WTC11 (cell line): ENCODE measurements at regions not wholly inside any gene's neighbourhood (a gene's known extent, or its start where the extent isn't known, plus 50 kb on each side); places are given as distances from the start of the nearest gene placed in this dataset.

Source experiments
- ATAC-seq: fragments of 200-7000 bp; cut with Tn5 transposase; 2 replicates; pipeline ENCODE4 v1.10.0; 2021; ENCODE audit warnings: mild to moderate bottlenecking, moderate library complexity
- CTCF ChIA-PET: fragments of 300-600 bp; sonication (Branson Sonifier 250); formaldehyde crosslinking; loops from one replicate; lab custom pipeline; 2021; ENCODE audit warnings: antibody characterized with exemption; lab: Charles Lee
- POLR2A ChIA-PET: fragments of 350-600 bp; sonication (Branson Sonifier 250); formaldehyde crosslinking; loops from one replicate; lab custom pipeline; 2021; ENCODE audit warnings: antibody characterized with exemption; lab: Charles Lee
- DNase-seq: peaks from one replicate; pipeline ENCODE4 v3.0.0; 2021; ENCODE audit warnings: low spot score
- H3K27ac Mint-ChIP-seq: 2 replicates; pipeline ENCODE4 v1.8.0; 2021; ENCODE audit warnings: mixed read lengths
- H3K27me3 Mint-ChIP-seq: 2 replicates; pipeline ENCODE4 v1.8.0; 2021; ENCODE audit warnings: low read depth, mild to moderate bottlenecking, moderate library complexity, mixed read lengths
- H3K36me3 Mint-ChIP-seq: 2 replicates; pipeline ENCODE4 v1.8.0; 2021; ENCODE audit warnings: mixed read lengths
- H3K4me1 Mint-ChIP-seq: 2 replicates; pipeline ENCODE4 v1.8.0; 2022; ENCODE audit warnings: mixed read lengths
- H3K4me3 Mint-ChIP-seq: 2 replicates; pipeline ENCODE4 v1.8.0; 2021; ENCODE audit warnings: mild to moderate bottlenecking, moderate library complexity, mixed read lengths
- H3K9me3 Mint-ChIP-seq: 2 replicates; pipeline ENCODE4 v1.8.0; 2021; ENCODE audit warnings: mixed read lengths
- CREB1 ChIP-seq: sonication (generic); formaldehyde crosslinking; IDR thresholded peaks from 2 replicates; pipeline ENCODE4 v1.8.0; 2023; ENCODE audit warnings: mild to moderate bottlenecking, missing genetic modification reagents
- GTF2I ChIP-seq: fragments of 250-450 bp; sonication (Bioruptor Pico); conservative IDR thresholded peaks from 2 replicates; pipeline ENCODE4 v1.4.0; 2021; ENCODE audit warnings: mild to moderate bottlenecking
- MYBL2 ChIP-seq: sonication (generic); formaldehyde crosslinking; IDR thresholded peaks from 2 replicates; pipeline ENCODE4 v1.8.1; 2023; ENCODE audit warnings: mild to moderate bottlenecking, moderate library complexity, missing genetic modification reagents
- NFYB ChIP-seq: sonication (generic); formaldehyde crosslinking; conservative IDR thresholded peaks from 2 replicates; pipeline ENCODE4 v1.8.0; 2022; ENCODE audit warnings: low read depth, missing genetic modification reagents
- PRRX2 ChIP-seq: fragments of 250-450 bp; sonication (Bioruptor Pico); IDR thresholded peaks from 2 replicates; pipeline ENCODE4 v1.8.0; 2021; ENCODE audit warnings: mild to moderate bottlenecking
- SMAD3 ChIP-seq: sonication (generic); formaldehyde crosslinking; IDR thresholded peaks from 2 replicates; pipeline ENCODE4 v1.8.0; 2022; ENCODE audit warnings: missing genetic modification reagents, mild to moderate bottlenecking, borderline replicate concordance
- SP1 ChIP-seq: sonication (generic); formaldehyde crosslinking; conservative IDR thresholded peaks from 2 replicates; pipeline ENCODE4 v1.8.1; 2022; ENCODE audit warnings: missing genetic modification reagents
- TP53 ChIP-seq: sonication (generic); formaldehyde crosslinking; IDR thresholded peaks from 2 replicates; pipeline ENCODE4 v1.8.1; 2023; ENCODE audit warnings: mild to moderate bottlenecking, missing genetic modification reagents
- ZNF232 ChIP-seq: sonication (generic); formaldehyde crosslinking; IDR thresholded peaks from 2 replicates; pipeline ENCODE4 v1.8.0; 2022; ENCODE audit warnings: mild to moderate bottlenecking, missing genetic modification reagents
- ZNF317 ChIP-seq: sonication (generic); formaldehyde crosslinking; IDR thresholded peaks from 2 replicates; pipeline ENCODE4 v1.8.1; 2023; ENCODE audit warnings: low read depth, mild to moderate bottlenecking, moderate library complexity, missing genetic modification reagents, borderline replicate concordance
- ZNF423 ChIP-seq: fragments of 250-450 bp; sonication (Bioruptor Pico); IDR thresholded peaks from 2 replicates; pipeline ENCODE4 v2.1.2; 2022; ENCODE audit warnings: mild to moderate bottlenecking, moderate library complexity
- TF ChIP-seq, protein P1 (sequence below): sonication (generic); formaldehyde crosslinking; IDR thresholded peaks from 2 replicates; pipeline ENCODE4 v1.8.1; 2022; ENCODE audit warnings: low read depth, mild to moderate bottlenecking, moderate library complexity, missing genetic modification reagents, borderline replicate concordance
- TF ChIP-seq, protein P2 (sequence below): sonication (generic); formaldehyde crosslinking; IDR thresholded peaks from 2 replicates; pipeline ENCODE4 v1.8.0; 2022; ENCODE audit warnings: mild to moderate bottlenecking, missing genetic modification reagents
- TF ChIP-seq, protein P3 (sequence below): sonication (generic); formaldehyde crosslinking; IDR thresholded peaks from 2 replicates; pipeline ENCODE4 v1.8.0; 2022; ENCODE audit warnings: mild to moderate bottlenecking, missing genetic modification reagents
- TF ChIP-seq, protein P4 (sequence below): sonication (generic); formaldehyde crosslinking; IDR thresholded peaks from 2 replicates; pipeline ENCODE4 v1.8.1; 2023; ENCODE audit warnings: mild to moderate bottlenecking, missing genetic modification reagents, moderate library complexity
- TF ChIP-seq, protein P5 (sequence below): fragments of 200-600 bp; IDR thresholded peaks from 2 replicates; pipeline ENCODE4 v1.8.0; 2022; ENCODE audit warnings: antibody characterized with exemption
- TF ChIP-seq, protein P6 (sequence below): sonication (generic); formaldehyde crosslinking; conservative IDR thresholded peaks from 2 replicates; pipeline ENCODE4 v1.8.1; 2022; ENCODE audit warnings: mild to moderate bottlenecking, missing genetic modification reagents
- TF ChIP-seq, protein P7 (sequence below): sonication (generic); formaldehyde crosslinking; IDR thresholded peaks from 2 replicates; pipeline ENCODE4 v1.8.1; 2023; ENCODE audit warnings: mild to moderate bottlenecking, moderate library complexity, missing genetic modification reagents
- TF ChIP-seq, protein P8 (sequence below): fragments of 250-450 bp; sonication (Bioruptor Pico); IDR thresholded peaks from 2 replicates; pipeline ENCODE4 v1.9.0; 2021; ENCODE audit warnings: mild to moderate bottlenecking
- TF ChIP-seq, protein P9 (sequence below): fragments of 250-450 bp; sonication (Bioruptor Pico); IDR thresholded peaks from 2 replicates; pipeline ENCODE4 v1.9.0; 2021; ENCODE audit warnings: moderate library complexity, mild to moderate bottlenecking, inconsistent platforms, borderline replicate concordance
- TF ChIP-seq, protein P10 (sequence below): sonication (generic); formaldehyde crosslinking; IDR thresholded peaks from 2 replicates; pipeline ENCODE4 v1.8.0; 2022; ENCODE audit warnings: mild to moderate bottlenecking, missing genetic modification reagents
- TF ChIP-seq, protein P11 (sequence below): sonication (generic); formaldehyde crosslinking; IDR thresholded peaks from 2 replicates; pipeline ENCODE4 v1.8.1; 2022; ENCODE audit warnings: missing genetic modification reagents, borderline replicate concordance

DNA sequence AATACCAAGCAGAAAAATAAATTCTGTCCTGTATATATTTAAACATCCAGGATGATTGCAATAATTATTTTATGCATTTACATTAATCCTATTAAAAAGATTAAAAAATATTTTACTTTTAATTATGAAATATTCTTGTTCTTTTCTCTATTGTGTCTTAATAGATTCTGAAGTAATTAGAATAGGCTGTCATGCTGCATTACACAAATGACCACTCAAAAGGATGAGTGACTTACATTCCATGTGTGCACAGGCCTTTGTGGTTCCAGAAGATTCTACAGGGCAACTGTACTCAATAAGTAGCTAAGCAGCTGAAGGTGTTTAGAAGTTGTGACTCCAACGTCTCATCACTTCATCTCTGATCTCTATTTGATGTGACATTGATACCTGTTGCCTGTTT is 745.9 kb upstream of the CCDC179 start (continued):
- TF ChIP-seq, protein P1, sequence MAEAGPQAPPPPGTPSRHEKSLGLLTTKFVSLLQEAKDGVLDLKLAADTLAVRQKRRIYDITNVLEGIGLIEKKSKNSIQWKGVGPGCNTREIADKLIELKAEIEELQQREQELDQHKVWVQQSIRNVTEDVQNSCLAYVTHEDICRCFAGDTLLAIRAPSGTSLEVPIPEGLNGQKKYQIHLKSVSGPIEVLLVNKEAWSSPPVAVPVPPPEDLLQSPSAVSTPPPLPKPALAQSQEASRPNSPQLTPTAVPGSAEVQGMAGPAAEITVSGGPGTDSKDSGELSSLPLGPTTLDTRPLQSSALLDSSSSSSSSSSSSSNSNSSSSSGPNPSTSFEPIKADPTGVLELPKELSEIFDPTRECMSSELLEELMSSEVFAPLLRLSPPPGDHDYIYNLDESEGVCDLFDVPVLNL (CRISPR knock-in tag), result no peak
- TF ChIP-seq, protein P2, sequence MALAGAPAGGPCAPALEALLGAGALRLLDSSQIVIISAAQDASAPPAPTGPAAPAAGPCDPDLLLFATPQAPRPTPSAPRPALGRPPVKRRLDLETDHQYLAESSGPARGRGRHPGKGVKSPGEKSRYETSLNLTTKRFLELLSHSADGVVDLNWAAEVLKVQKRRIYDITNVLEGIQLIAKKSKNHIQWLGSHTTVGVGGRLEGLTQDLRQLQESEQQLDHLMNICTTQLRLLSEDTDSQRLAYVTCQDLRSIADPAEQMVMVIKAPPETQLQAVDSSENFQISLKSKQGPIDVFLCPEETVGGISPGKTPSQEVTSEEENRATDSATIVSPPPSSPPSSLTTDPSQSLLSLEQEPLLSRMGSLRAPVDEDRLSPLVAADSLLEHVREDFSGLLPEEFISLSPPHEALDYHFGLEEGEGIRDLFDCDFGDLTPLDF (CRISPR knock-in tag), result no peak
- TF ChIP-seq, protein P3, sequence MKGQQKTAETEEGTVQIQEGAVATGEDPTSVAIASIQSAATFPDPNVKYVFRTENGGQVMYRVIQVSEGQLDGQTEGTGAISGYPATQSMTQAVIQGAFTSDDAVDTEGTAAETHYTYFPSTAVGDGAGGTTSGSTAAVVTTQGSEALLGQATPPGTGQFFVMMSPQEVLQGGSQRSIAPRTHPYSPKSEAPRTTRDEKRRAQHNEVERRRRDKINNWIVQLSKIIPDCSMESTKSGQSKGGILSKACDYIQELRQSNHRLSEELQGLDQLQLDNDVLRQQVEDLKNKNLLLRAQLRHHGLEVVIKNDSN (CRISPR knock-in tag), result no peak
- TF ChIP-seq, protein P4, sequence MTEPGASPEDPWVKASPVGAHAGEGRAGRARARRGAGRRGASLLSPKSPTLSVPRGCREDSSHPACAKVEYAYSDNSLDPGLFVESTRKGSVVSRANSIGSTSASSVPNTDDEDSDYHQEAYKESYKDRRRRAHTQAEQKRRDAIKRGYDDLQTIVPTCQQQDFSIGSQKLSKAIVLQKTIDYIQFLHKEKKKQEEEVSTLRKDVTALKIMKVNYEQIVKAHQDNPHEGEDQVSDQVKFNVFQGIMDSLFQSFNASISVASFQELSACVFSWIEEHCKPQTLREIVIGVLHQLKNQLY (CRISPR knock-in tag), result no peak
- TF ChIP-seq, protein P5, sequence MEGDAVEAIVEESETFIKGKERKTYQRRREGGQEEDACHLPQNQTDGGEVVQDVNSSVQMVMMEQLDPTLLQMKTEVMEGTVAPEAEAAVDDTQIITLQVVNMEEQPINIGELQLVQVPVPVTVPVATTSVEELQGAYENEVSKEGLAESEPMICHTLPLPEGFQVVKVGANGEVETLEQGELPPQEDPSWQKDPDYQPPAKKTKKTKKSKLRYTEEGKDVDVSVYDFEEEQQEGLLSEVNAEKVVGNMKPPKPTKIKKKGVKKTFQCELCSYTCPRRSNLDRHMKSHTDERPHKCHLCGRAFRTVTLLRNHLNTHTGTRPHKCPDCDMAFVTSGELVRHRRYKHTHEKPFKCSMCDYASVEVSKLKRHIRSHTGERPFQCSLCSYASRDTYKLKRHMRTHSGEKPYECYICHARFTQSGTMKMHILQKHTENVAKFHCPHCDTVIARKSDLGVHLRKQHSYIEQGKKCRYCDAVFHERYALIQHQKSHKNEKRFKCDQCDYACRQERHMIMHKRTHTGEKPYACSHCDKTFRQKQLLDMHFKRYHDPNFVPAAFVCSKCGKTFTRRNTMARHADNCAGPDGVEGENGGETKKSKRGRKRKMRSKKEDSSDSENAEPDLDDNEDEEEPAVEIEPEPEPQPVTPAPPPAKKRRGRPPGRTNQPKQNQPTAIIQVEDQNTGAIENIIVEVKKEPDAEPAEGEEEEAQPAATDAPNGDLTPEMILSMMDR, result no peak
- TF ChIP-seq, protein P6, sequence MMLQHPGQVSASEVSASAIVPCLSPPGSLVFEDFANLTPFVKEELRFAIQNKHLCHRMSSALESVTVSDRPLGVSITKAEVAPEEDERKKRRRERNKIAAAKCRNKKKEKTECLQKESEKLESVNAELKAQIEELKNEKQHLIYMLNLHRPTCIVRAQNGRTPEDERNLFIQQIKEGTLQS, result no peak
- TF ChIP-seq, protein P7, sequence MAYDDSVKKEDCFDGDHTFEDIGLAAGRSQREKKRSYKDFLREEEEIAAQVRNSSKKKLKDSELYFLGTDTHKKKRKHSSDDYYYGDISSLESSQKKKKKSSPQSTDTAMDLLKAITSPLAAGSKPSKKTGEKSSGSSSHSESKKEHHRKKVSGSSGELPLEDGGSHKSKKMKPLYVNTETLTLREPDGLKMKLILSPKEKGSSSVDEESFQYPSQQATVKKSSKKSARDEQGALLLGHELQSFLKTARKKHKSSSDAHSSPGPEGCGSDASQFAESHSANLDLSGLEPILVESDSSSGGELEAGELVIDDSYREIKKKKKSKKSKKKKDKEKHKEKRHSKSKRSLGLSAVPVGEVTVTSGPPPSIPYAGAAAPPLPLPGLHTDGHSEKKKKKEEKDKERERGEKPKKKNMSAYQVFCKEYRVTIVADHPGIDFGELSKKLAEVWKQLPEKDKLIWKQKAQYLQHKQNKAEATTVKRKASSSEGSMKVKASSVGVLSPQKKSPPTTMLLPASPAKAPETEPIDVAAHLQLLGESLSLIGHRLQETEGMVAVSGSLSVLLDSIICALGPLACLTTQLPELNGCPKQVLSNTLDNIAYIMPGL (CRISPR knock-in tag), result no peak

DNA sequence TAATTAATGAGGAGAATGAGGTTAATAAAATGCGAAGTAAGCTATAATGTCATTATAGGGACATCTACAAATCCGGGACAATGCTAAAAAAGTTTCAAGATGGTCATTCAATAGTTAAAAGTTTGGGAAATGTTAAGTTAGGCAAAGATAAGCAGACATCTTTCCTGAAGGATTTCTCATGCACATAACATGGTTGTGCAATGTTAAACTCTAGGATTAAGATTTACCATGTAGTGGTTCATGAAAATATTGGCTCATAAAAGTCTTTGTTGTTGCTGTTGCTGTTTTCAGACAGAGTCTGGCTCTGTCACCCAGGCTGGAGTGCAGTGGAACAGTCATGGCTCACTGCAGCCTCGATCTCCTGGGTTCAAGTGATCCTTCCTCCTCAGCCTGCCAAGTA is 751.5 kb upstream of the CCDC179 start:
- ATAC-seq (no peak), DNase-seq (no peak)
- no peaks in the 10 kb centered on the region for H3K36me3 Mint-ChIP-seq
- POLR2A ChIA-PET, result no interaction called here
- H3K4me1 Mint-ChIP-seq, result no peaks in the 10 kb centered on the region
- H3K4me3 Mint-ChIP-seq, result no peak overlapping the region
- CTCF ChIA-PET, result no interaction called here
- H3K27ac Mint-ChIP-seq, result no peak overlapping the region
- peaks cover 7% of the 10 kb centered on the region for H3K9me3 Mint-ChIP-seq
- no peaks in the 10 kb centered on the region for H3K27me3 Mint-ChIP-seq
- TF ChIP-seq TP53 (CRISPR knock-in tag) (no peak), MYBL2 (CRISPR knock-in tag) (no peak), CREB1 (CRISPR knock-in tag) (no peak)
- TF ChIP-seq, protein P8, sequence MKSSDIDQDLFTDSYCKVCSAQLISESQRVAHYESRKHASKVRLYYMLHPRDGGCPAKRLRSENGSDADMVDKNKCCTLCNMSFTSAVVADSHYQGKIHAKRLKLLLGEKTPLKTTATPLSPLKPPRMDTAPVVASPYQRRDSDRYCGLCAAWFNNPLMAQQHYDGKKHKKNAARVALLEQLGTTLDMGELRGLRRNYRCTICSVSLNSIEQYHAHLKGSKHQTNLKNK, result no peak

DNA sequence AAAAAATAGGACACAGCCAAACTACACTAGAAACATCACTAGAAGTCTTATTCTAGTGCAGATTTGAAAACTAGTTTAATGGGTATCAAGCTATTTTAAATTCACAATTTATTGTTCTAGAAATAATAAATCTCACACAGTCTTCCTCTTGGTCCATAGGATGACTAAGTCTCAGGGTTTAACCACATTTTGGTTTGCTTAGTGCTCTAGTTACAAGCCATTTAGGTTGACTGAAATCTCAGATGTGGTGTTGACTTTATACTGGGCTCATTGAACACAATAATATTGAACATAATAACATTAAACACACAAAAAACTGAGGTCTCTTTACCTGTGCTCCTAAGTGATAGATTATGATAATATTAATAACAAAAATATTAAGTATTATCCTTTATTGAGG is 760.3 kb upstream of the CCDC179 start:
- Mint-ChIP-seq H3K27ac (no peak overlapping the region), H3K36me3 (no peaks in the 10 kb centered on the region), H3K9me3 (peaks cover 20% of the 10 kb centered on the region), H3K4me1 (no peaks in the 10 kb centered on the region), H3K4me3 (no peak overlapping the region), H3K27me3 (no peaks in the 10 kb centered on the region)
- ATAC-seq (no peak), DNase-seq (no peak)
- CTCF ChIA-PET, result no interaction called here
- POLR2A ChIA-PET, result no interaction called here
- no peak for TF ChIP-seq PRRX2 (CRISPR knock-in tag)
- no peak for TF ChIP-seq ZNF317 (CRISPR knock-in tag)
- no peak for TF ChIP-seq ZNF423 (CRISPR knock-in tag)
- TF ChIP-seq SP1 (CRISPR knock-in tag), result no peak
- no peak for TF ChIP-seq NFYB (CRISPR knock-in tag)
- TF ChIP-seq GTF2I, result no peak
- no peak for TF ChIP-seq ZNF232 (CRISPR knock-in tag)
- TF ChIP-seq, protein P9, sequence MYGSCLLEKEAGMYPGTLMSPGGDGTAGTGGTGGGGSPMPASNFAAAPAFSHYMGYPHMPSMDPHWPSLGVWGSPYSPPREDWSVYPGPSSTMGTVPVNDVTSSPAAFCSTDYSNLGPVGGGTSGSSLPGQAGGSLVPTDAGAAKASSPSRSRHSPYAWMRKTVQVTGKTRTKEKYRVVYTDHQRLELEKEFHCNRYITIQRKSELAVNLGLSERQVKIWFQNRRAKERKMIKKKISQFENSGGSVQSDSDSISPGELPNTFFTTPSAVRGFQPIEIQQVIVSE (CRISPR knock-in tag), result no peak
- no peak for TF ChIP-seq SMAD3 (CRISPR knock-in tag)
- TF ChIP-seq, protein P10, sequence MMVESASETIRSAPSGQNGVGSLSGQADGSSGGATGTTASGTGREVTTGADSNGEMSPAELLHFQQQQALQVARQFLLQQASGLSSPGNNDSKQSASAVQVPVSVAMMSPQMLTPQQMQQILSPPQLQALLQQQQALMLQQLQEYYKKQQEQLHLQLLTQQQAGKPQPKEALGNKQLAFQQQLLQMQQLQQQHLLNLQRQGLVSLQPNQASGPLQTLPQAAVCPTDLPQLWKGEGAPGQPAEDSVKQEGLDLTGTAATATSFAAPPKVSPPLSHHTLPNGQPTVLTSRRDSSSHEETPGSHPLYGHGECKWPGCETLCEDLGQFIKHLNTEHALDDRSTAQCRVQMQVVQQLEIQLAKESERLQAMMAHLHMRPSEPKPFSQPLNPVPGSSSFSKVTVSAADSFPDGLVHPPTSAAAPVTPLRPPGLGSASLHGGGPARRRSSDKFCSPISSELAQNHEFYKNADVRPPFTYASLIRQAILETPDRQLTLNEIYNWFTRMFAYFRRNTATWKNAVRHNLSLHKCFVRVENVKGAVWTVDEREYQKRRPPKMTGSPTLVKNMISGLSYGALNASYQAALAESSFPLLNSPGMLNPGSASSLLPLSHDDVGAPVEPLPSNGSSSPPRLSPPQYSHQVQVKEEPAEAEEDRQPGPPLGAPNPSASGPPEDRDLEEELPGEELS, result no peak
- TF ChIP-seq, protein P11, sequence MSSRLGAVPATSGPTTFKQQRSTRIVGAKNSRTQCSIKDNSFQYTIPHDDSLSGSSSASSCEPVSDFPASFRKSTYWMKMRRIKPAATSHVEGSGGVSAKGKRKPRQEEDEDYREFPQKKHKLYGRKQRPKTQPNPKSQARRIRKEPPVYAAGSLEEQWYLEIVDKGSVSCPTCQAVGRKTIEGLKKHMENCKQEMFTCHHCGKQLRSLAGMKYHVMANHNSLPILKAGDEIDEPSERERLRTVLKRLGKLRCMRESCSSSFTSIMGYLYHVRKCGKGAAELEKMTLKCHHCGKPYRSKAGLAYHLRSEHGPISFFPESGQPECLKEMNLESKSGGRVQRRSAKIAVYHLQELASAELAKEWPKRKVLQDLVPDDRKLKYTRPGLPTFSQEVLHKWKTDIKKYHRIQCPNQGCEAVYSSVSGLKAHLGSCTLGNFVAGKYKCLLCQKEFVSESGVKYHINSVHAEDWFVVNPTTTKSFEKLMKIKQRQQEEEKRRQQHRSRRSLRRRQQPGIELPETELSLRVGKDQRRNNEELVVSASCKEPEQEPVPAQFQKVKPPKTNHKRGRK (CRISPR knock-in tag), result no peak
